ENCODE measurements at regions not wholly inside any gene's neighbourhood (a gene's known extent, or its start where the extent isn't known, plus 50 kb on each side); places are given as distances from the start of the nearest gene placed in this dataset.

DNA sequence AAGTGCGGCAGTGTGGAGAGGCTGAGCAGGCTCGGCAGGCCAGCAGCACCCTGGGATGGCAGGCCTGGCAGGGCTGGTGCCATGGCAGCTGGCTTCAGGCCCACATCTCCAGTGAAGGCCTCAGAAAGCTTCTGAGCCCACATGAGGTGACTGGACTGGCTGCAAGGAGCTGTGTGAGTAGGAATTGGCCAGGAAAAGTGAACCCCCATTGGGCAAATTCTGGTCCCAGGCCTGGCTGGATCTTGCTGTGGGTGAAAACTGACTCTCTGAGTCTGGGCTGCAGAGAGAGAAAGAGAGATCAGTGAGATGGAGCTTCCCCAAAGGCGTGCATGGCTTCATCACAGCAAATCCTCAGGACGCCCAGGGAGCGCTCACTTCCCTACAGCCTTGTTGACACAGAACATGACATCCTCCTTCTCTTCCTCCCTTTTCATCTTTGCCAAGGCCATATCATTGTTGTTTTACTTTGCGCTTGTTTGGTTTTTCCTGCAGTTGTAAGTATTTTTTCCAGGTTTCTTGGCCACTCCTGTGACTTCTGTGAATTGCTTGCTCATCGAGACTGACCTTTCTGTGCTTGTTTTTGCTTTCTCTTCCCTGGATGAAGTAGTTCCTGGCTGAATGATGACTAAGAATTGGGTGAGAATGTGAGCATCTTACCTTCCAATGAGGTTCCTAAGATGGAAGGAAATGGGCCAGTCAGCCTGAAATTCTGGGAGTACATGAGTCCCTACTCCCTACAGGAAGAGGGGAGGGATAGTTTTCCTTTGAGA, 299.1 kb downstream of the TLE3 start:
- DNase-seq: no peak

DNA sequence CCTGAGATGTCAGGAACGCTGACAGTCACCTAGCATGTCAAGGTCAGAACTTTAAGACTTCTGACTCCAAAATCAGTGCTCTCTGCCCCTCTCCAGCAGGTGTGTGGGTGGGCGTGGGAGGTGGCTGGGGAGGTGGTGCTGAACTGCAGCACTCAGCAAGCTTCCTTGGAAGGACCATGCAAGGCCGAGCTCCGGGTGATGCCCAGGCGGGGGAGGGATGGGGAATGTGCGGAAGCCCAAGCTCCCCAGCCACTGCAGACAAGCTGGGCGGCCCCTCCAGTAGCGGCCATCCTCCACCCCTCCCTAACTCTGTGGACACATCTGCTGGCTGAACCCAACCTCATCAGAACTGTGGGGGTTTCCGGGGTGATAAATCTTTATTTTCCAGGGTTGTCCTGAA, 296.6 kb downstream of the TLE3 start:
- DNase-seq: no peak

DNA sequence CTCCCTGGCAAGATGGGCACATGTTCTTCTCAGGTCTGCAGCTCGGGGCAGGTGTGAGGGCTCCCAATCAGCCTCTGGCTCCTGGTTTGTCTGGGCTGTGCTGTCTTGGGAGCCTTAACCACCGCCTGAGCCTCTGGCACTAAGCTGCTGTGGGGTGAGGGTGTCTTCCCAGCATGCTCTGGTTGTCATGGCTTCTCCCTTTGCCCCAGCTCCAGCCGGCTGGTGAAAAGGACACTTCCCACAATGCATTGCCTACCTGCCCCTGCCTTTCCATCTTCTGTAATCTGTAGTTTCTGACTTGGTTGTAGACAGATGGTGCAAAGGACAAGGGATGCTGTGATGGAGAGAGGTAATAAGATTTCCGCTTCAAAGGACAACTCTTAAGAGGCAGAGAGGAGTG, 295.3 kb downstream of the TLE3 start:
- DNase-seq: no peak

DNA sequence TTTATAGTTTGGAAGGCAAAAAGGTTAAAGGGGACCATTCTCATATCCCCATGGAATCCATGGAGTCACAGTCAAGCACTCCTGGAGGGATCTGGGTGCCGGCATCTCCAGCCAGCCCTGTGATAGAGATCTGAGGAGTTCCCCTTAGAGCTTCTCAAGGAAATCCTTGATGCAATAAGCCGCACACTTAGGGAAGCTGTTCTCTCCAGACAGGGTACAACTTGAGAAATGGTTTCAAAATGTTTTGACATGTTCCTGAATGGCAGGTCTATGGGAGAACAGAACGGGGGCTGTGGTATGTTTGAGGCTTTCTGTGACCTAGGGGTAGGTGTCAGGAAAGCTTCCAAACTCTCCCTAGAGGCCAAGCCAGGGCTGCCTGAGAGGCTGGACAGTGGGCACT, 292.9 kb downstream of the TLE3 start:
- DNase-seq: no peak

- DNase-seq: no peak
Measured at GRCh38 chr15:69805248-69805953, 292.3 kb downstream of the TLE3 start.

DNA sequence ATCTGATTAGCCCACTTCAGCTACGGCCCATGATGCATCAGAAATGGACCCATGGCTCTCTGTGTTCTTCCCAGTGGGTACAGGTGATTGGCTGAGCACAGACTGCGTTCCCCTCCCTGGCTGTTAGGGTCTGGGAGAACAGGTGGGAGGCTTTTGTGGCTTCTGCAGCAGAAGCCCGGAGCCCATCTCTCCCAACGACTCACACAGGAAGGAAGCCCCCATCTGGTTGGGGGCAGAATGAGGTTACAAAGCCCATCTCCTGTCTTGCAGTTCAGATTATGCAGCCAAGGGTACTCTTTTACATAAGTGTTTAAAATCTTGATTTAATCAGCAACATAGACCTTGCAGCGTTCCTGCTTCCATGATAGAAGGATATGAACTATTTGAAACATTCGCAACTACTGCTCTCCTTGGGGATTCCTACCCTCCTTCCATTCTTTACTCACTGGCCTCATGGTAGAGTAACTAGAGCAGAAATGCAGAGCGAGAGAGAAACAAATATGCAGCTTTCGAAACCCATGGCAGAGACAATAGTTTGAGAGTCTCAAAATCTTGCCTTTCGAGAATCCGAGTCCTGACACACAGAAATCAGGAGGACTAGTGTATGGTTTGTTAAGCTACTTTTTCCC, 291.3 kb downstream of the TLE3 start:
- DNase-seq: no peak

DNA sequence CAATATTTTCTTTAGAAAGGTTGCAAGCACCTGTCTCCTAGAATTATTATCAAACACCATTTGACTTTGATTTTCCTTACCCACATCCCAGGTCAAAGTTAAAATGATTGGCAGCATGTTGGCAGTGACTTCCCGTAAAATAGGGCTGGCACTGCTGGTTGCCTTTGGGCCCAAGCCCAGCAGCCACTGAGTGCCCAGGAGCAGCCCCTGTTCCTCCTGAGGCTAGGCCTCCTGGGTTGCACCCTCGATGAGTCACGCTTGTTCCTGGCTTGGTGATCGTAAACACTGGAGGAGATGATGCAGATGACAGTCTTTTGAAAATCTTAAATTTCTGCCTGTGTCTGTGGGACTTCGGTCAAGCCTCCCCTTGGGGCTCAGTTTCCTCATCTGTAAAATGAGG, 290.0 kb downstream of the TLE3 start:
- DNase-seq: no peak

GRCh38 chr15:69808756-69809155, 289.0 kb downstream of the TLE3 start:
- no peak for DNase-seq

DNA sequence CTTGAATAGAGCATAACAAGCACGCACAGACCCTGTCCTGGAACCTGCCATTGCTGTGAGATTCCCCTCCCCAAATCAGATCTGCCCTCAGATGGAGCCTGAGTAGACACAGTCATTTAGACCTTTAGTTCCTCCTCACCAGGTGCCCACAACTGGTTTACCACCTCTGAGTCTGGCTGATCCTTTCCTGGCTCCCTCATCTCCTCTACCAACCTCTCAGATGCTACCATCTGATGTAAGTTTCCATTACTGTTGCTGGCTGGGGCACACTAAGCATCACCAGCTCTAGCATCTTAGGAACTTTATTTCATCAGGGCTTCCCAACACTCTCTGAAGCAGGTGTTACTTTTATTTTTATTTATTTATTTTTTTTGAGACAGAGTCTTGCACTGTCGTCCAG, 288.3 kb downstream of the TLE3 start:
- DNase-seq: no peak

DNA sequence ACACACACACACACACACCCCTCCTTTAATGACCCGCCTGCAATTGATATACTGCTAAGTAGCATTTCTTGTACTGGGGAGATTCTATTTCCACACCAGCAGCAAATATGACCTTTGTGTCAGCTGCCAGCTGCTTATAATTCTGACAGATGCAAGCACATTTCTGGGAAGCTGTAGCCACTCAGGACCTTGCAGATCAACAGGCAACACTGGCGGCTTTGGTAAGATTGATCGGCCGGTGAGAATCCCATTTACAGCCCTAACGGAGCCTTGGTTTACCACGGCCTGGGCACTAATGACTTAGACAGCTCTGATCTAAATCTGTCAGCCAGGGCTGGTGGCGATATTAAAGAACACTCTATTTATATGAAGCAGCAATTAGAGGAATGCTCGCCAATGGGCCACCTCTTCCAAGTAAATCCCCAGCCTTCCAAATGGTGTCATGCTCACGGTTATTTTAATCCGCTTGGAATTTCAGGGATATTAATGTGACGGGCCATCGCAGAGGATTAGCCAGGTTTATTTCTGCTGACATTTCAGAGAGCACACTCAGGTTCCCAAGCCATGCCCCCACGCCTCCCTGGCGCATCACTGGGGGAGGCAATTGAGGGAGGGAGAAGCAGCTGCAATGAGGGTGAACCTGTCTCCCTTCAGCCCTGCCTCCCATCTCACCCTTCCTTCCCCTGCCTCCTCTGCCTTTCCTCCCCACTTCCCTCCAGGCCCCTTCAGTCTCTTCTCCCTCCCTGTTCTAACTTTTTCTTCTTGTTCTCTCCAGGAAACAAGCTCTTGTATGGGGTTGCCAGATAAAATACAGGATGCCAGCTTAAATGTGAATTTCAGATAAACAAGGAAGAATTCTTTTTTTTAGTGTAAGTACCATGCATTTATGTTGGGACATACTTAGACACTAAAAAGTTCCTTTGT, 287.0 kb downstream of the TLE3 start:
- DNase-seq: no peak

DNA sequence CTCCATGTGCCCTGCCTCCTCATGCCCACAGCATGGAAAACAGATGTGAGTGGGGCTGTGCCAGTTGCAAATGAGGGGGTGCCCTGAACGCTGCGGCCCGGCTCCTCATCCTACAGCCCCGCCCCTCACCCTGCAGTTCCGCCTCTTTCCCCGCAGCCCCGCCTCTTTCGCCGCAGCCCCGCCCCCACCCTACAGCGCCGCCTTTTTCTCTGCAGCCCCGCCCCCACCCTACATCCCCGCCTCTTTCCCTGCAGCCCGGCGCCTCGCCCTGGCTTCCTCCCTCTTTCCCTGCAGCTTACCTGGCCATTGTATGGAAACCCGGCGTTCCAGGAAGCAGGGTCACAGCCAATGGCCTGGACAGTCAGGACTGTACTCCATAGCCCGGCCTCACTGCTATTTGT, 284.9 kb downstream of the TLE3 start:
- no peak for DNase-seq

- no peak for DNase-seq
Measured at GRCh38 chr15:69813881-69814280, 283.8 kb downstream of the TLE3 start.

- no peak for DNase-seq
Measured at GRCh38 chr15:69814932-69815331, 282.8 kb downstream of the TLE3 start.

DNA sequence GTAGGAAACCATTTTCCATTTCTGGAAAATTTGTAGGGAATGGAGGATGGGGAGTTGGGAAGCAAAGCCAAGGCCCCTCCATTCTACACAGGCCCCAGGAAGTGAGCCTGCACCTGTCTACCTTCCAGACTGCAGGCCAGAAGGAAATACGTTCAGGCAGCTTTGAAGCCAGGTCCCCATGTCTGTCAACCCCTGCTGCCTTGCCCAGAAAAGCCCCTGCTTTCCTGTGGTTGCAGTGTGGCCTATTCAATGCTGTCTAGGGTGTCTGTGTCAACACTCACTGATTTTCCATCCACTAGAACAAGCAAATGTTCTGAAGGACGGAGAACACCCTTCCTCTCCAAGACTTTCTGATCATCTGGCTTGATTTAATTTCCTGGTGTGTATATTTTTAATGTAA, 281.9 kb downstream of the TLE3 start:
- no peak for DNase-seq

GRCh38 chr15:69816522-69816921, 281.2 kb downstream of the TLE3 start:
- no peak for DNase-seq

DNA sequence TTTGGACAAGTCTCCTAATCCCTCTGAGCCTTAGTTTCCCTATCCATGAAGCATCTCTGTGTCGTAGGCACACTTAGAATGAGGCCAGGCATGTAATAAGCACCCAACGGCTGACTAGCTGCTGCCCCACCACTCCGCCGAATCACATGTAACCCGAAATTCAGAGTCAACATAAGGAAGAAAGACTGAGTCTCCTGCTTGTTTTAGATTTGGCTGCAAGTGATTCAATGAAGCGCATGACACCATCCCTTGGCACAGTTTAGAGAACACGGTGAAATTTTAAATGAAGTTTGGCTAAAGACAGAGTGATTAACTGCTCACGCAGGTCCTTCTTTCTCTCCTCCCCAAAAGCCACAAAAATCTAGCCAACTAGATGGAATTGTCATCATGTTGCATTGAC, 279.2 kb downstream of the TLE3 start:
- no peak for DNase-seq

DNA sequence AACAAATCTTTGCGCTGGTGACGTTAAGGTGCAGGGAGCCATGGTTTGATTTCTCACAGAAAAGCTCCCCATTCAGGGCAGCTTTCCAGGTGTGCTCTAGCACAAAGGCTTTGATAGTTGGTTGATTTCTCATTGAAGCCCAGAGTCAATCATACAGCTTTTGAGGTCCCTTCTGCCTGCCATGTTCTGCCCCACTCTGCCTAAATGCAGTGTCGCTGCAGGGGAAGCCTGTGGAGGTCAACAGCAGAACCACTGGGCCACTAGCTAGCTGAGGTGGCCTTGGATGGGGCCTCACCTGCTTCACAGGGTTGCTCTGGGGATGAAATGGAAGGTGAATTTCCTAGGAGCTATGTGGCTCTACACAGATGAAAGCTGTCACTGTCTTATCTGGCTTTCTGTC, 278.3 kb downstream of the TLE3 start:
- no peak for DNase-seq

DNA sequence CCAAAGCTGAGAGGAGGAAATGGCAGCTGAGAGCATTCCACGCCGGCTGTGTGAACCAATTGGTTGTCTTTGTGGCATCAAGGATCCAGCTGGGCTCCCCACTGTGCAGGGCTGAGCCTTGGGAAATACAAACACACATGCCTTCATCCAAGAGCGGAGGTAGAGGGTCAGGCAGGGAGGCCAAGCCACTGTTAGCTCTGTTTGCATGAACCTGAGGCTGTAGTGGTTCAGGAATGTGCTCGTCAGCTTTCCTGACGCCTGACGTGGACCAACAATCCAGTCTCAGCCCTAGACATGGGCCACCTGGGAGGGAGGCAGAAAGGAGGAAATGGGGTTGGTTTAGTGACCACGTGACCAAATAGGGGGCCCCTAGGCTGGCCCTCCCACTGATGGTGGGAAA, 276.9 kb downstream of the TLE3 start:
- no peak for DNase-seq

DNA sequence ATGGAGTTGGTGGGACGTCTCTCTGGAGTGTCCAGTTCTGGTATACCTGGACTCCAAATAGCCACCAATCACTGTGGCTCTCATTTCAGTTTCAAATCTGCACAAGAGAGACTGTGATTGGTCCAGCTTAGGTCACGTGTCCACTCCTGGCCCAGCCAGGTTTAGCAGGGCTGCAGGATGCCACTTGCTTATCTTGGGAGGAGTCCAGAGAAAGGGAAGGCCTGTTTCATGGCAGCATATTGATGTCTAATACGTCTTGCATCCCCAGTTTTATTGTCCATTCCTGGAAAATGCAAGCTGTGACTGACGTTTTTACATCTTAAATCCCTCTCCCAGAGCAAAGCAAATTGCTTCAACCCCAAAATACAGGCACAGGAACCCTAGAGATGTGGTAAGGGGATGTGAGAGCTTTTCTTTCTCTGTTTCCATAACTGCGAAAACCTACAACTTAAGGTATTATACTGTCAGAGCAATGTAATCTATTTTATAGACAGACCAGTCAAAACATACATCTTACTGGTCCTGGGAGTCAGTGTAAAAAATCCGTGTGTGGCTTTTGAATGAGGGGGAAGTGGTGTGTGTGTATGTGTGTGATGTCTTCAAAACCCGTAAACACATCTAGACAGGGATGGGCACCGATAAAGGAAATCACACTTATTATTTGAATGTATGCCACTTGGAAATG, 274.4 kb downstream of the TLE3 start:
- DNase-seq: no peak

DNA sequence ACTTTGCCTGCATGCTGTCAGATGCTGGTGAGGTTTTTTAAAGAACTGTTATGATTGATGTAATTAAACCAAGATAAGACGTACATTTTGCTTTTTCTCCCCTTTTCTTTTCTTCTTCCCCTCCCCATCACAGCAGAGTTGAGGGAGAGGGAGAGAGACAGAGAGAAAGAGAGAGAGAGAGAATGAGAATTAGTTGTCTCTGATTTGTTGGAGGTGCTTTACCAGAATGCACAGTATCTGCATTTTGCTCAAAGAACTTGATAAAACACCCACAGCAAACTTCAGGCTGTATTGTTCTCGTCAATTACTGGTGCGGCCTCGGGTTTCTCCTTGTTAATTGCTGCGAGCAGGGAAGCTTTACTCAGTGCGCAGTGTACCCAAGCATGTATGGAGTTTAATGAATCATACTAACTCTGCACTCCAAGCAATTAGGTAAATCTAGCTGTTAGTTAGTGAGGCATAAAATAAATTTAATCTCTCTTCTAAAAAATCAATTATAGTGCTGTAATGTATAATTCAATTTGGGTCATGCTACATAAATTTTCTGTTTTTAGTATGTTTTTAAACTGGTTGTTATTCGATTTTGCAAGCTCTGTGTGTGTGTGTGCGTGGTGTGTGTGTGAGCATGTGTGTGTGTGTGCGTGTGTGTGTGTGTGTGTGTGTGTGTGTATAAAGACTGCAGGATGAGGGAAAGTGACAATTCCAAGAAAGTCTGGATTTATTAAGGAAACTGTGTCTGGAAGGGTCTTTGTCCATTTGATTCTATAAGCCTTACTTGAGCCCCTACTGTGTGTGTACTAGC, 273.4 kb downstream of the TLE3 start:
- no peak for DNase-seq

GRCh38 chr15:69824877-69825406, 272.8 kb downstream of the TLE3 start:
- DNase-seq: no peak
